ENCODE measurements at regions not wholly inside any gene's neighbourhood (a gene's known extent, or its start where the extent isn't known, plus 50 kb on each side); places are given as distances from the start of the nearest gene placed in this dataset.

DNA sequence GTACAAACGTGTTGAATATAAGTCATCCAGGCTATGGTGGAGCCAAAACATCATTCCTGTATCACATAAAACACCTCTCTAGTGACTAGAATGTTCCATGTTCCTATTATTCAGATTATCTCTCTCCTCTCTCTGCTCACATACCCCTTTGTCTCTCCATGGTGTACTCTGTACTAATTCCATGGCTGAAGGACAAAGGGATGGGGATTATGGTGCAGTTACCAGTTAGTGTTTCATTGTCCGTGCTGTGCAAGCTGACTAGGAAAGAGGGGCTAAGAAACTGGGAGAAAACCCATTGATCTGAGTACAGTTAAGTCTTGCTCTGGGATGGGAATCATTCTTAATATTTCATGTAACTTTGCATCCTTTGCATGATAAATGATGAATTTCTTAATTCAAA, 397.4 kb upstream of the NOX3 start:
- H3K56ac ChIP-seq (ENCODE audit: extremely low read depth, insufficient read depth, low read length): no peak overlapping the region
- H2BK15ac ChIP-seq (ENCODE audit: low read depth, low read length): no peak overlapping the region
- no peak overlapping the region for H3K4ac ChIP-seq (ENCODE audit: low read depth, low read length)
- ChIA-PET POLR2A (ENCODE audit: unreplicated experiment) (no interaction called here), CTCF (no interaction called here)
- H3K14ac ChIP-seq (replicated peaks; ENCODE audit: low read depth, low read length): no peak overlapping the region
- no peak overlapping the region for H2AFZ ChIP-seq (replicated peaks; ENCODE audit: low read length, poor library complexity)
- ATAC-seq (ENCODE audit: low read depth): no peak
- H2BK20ac ChIP-seq (ENCODE audit: low read depth, low read length): no peak overlapping the region
- no peaks in the 10 kb centered on the region for H3K4me1 ChIP-seq (ENCODE audit: control insufficient read depth, insufficient read depth, low read length)
- H3K79me1 ChIP-seq (ENCODE audit: low read depth in 1 of 2, low read length in 2 of 2): no peaks in the 10 kb centered on the region
- WGBS, 2 experiments (ENCODE audit: extremely low coverage in 2 of 2, insufficient read length in 1 of 2): no CpG with 5 or more reads among the region's 2 CpGs
- no peaks in the 10 kb centered on the region for H3K27me3 ChIP-seq (ENCODE audit: control insufficient read depth, insufficient read depth, low read length)
- intact Hi-C loops (cut with micrococcal nuclease): no loop called here
- no peak overlapping the region for H2AK9ac ChIP-seq (replicated peaks; ENCODE audit: low read depth, low read length, poor library complexity)
- no peak overlapping the region for H2BK5ac ChIP-seq (ENCODE audit: low read depth, low read length, poor library complexity, severe bottlenecking)
- dilution Hi-C loops (cut with HindIII; ENCODE audit: low sequenced_read_pairs, unreplicated experiment): no loop called here
- H3K36me3 ChIP-seq (ENCODE audit: control insufficient read depth, insufficient read depth, low read length): no peaks in the 10 kb centered on the region
- H3K23ac ChIP-seq (ENCODE audit: low read depth, low read length): no peak overlapping the region
- H2AK5ac ChIP-seq (ENCODE audit: low read depth, low read length): no peak overlapping the region
- no peak for TF ChIP-seq RCOR1 (IDR thresholded peaks at IDR 0.05; ENCODE audit: insufficient replicate concordance, low read length)
- no peak for TF ChIP-seq CHD1 (IDR thresholded peaks at IDR 0.05; ENCODE audit: low read depth, low read length)
- TF ChIP-seq USF2 (IDR thresholded peaks at IDR 0.05; ENCODE audit: low read depth, low read length): no peak
- no peak for TF ChIP-seq RFX5 (IDR thresholded peaks at IDR 0.05; ENCODE audit: low read depth, low read length)
- no peak for TF ChIP-seq MAFK (IDR thresholded peaks at IDR 0.05; ENCODE audit: low read depth, low read length)
- TF ChIP-seq, protein P1, sequence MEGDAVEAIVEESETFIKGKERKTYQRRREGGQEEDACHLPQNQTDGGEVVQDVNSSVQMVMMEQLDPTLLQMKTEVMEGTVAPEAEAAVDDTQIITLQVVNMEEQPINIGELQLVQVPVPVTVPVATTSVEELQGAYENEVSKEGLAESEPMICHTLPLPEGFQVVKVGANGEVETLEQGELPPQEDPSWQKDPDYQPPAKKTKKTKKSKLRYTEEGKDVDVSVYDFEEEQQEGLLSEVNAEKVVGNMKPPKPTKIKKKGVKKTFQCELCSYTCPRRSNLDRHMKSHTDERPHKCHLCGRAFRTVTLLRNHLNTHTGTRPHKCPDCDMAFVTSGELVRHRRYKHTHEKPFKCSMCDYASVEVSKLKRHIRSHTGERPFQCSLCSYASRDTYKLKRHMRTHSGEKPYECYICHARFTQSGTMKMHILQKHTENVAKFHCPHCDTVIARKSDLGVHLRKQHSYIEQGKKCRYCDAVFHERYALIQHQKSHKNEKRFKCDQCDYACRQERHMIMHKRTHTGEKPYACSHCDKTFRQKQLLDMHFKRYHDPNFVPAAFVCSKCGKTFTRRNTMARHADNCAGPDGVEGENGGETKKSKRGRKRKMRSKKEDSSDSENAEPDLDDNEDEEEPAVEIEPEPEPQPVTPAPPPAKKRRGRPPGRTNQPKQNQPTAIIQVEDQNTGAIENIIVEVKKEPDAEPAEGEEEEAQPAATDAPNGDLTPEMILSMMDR (conservative IDR thresholded peaks at IDR 0.05; ENCODE audit: low read depth, low read length): no peak
- no peak for TF ChIP-seq MXI1 (IDR thresholded peaks at IDR 0.05; ENCODE audit: borderline replicate concordance, low read depth, low read length)
- no peak for TF ChIP-seq SMC3 (IDR thresholded peaks at IDR 0.05; ENCODE audit: low read depth, low read length)
- no peak for TF ChIP-seq MAZ (IDR thresholded peaks at IDR 0.05; ENCODE audit: borderline replicate concordance, low read depth, low read length)
- no peak for TF ChIP-seq BHLHE40 (IDR thresholded peaks at IDR 0.05; ENCODE audit: low read depth, low read length)
- no peak for TF ChIP-seq CEBPB (IDR thresholded peaks at IDR 0.05; ENCODE audit: low read depth, low read length)
- no peak for TF ChIP-seq POLR2A (IDR thresholded peaks at IDR 0.05; ENCODE audit: low read depth, low read length)
- no peak for TF ChIP-seq RAD21 (IDR thresholded peaks at IDR 0.05; ENCODE audit: low read length)
- TF ChIP-seq, protein P2, sequence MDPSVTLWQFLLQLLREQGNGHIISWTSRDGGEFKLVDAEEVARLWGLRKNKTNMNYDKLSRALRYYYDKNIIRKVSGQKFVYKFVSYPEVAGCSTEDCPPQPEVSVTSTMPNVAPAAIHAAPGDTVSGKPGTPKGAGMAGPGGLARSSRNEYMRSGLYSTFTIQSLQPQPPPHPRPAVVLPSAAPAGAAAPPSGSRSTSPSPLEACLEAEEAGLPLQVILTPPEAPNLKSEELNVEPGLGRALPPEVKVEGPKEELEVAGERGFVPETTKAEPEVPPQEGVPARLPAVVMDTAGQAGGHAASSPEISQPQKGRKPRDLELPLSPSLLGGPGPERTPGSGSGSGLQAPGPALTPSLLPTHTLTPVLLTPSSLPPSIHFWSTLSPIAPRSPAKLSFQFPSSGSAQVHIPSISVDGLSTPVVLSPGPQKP (IDR thresholded peaks at IDR 0.05; ENCODE audit: borderline replicate concordance, low read depth, low read length): no peak
- no peak for TF ChIP-seq NFE2L2 (IDR thresholded peaks at IDR 0.05; ENCODE audit: low read depth, low read length)
- TF ChIP-seq FOS (IDR thresholded peaks at IDR 0.05; ENCODE audit: low read depth, low read length): no peak
- H3K9me1 ChIP-seq (ENCODE audit: insufficient read depth, low read length): 0 out of 2 replicates have a peak, but pooled peaks cover 3% of the 10 kb centered on the region
- no peaks in the 10 kb centered on the region for H3K9me3 ChIP-seq (ENCODE audit: control insufficient read depth, insufficient read depth, low read length)
- no peaks in the 10 kb centered on the region for H4K20me1 ChIP-seq (ENCODE audit: insufficient read depth, low read length)
- H3K18ac ChIP-seq (ENCODE audit: low read depth, low read length): no peak overlapping the region
- H3K4me2 ChIP-seq (ENCODE audit: low read depth, low read length): no peak overlapping the region
- no TSS peak for BruUV-seq (replicated peaks)
- no peak overlapping the region for H3K4me3 ChIP-seq (ENCODE audit: insufficient read depth, low read depth, low read length)
- H4K91ac ChIP-seq (ENCODE audit: insufficient read depth, low read depth, low read length): no peak overlapping the region
- H3K9ac ChIP-seq (ENCODE audit: low read depth, low read length): no peak overlapping the region
- H4K5ac ChIP-seq (ENCODE audit: low read depth, low read length): no peak overlapping the region
- no peak overlapping the region for H2BK120ac ChIP-seq (ENCODE audit: low read depth, low read length)
- in situ Hi-C loops (cut with MboI; ENCODE audit: low sequenced_read_pairs): no loop called here
- no peak for DNase-seq
- no peak overlapping the region for H3K27ac ChIP-seq (ENCODE audit: insufficient read depth, low read length)
- H4K8ac ChIP-seq (ENCODE audit: low read depth in 2 of 2, low read length in 2 of 2): no peak overlapping the region
